Astrocyte (in vitro differentiated cells and primary cell): ENCODE measurements at regions not wholly inside any gene's neighbourhood (a gene's known extent, or its start where the extent isn't known, plus 50 kb on each side); places are given as distances from the start of the nearest gene placed in this dataset.

Experiments used
- DNase-seq: peaks from one replicate; pipeline ENCODE4 v3.0.0-alpha.2; 2010; ENCODE audit warnings: low read depth
- FAIRE-seq: peaks from 2 replicates; lab custom pipeline; 2011; peaks lifted over from hg19 to GRCh38; lab: Jason Lieb, UNC
- H2AFZ ChIP-seq: 2 replicates; pipeline ENCODE4 v1.6.0; 2012; ENCODE audit warnings: low read depth, low read length, inconsistent platforms
- H3K27ac ChIP-seq: 2 replicates; pipeline ENCODE4 v1.5.1; 2011; ENCODE audit warnings: low read depth, low read length, inconsistent platforms
- H3K27me3 ChIP-seq: 2 replicates; pipeline ENCODE4 v1.6.0; 2011; ENCODE audit warnings: low read length, inconsistent platforms; ENCODE audit not compliant: insufficient read depth
- H3K36me3 ChIP-seq: 2 replicates; pipeline ENCODE4 v1.5.1; 2011; ENCODE audit warnings: low read length, inconsistent platforms; ENCODE audit not compliant: insufficient read depth
- H3K4me1 ChIP-seq: 2 replicates; pipeline ENCODE4 v1.5.1; 2011; ENCODE audit warnings: low read length, inconsistent platforms; ENCODE audit not compliant: insufficient read depth
- H3K4me2 ChIP-seq: 2 replicates; pipeline ENCODE4 v1.6.0; 2012; ENCODE audit warnings: low read length, inconsistent platforms
- H3K4me3 ChIP-seq: 2 replicates; pipeline ENCODE4 v1.5.1; 2011; ENCODE audit warnings: low read depth, mild to moderate bottlenecking, low read length, inconsistent platforms; ENCODE audit not compliant: insufficient read depth
- H3K79me2 ChIP-seq: 2 replicates; pipeline ENCODE4 v1.6.0; 2012; ENCODE audit warnings: mild to moderate bottlenecking, low read length, inconsistent platforms; ENCODE audit not compliant: insufficient read depth
- H3K9ac ChIP-seq: 2 replicates; pipeline ENCODE4 v1.6.0; 2012; ENCODE audit warnings: mild to moderate bottlenecking, low read length, inconsistent platforms
- H3K9me3 ChIP-seq: 2 replicates; pipeline ENCODE4 v1.5.1; 2012; ENCODE audit warnings: low read depth, mild to moderate bottlenecking, low read length, inconsistent platforms; ENCODE audit not compliant: insufficient read depth
- H4K20me1 ChIP-seq: 2 replicates; pipeline ENCODE4 v1.6.0; 2012; ENCODE audit warnings: low read length, inconsistent platforms; ENCODE audit not compliant: insufficient read depth
- H3K27ac Mint-ChIP-seq: one replicate; pipeline ENCODE4 v1.8.0; 2021; ENCODE audit warnings: mild to moderate bottlenecking, mixed read lengths; ENCODE audit not compliant: unreplicated experiment
- H3K27me3 Mint-ChIP-seq: one replicate; pipeline ENCODE4 v1.8.0; 2021; ENCODE audit warnings: low read depth, mixed read lengths; ENCODE audit not compliant: unreplicated experiment
- H3K36me3 Mint-ChIP-seq: one replicate; pipeline ENCODE4 v1.8.0; 2021; ENCODE audit warnings: low read depth, mixed read lengths; ENCODE audit not compliant: unreplicated experiment
- H3K4me1 Mint-ChIP-seq: one replicate; pipeline ENCODE4 v1.8.0; 2021; ENCODE audit warnings: low read depth, mixed read lengths; ENCODE audit not compliant: unreplicated experiment
- H3K4me3 Mint-ChIP-seq: one replicate; pipeline ENCODE4 v1.8.0; 2021; ENCODE audit warnings: mild to moderate bottlenecking, moderate library complexity, mixed read lengths; ENCODE audit not compliant: unreplicated experiment
- H3K9me3 Mint-ChIP-seq: one replicate; pipeline ENCODE4 v1.8.0; 2021; ENCODE audit warnings: mild to moderate bottlenecking, mixed read lengths; ENCODE audit not compliant: unreplicated experiment
- EZH2 ChIP-seq: IDR thresholded peaks from 2 replicates; pipeline ENCODE4 v1.6.1; 2012; ENCODE audit warnings: mild to moderate bottlenecking, low read length, inconsistent platforms; ENCODE audit not compliant: insufficient read depth
- TF ChIP-seq, protein P1 (sequence below): IDR thresholded peaks from 2 replicates; pipeline ENCODE4 v1.5.1; 2011; ENCODE audit warnings: low read depth, mild to moderate bottlenecking, inconsistent platforms, low read length, moderate library complexity; ENCODE audit not compliant: insufficient read depth

DNA sequence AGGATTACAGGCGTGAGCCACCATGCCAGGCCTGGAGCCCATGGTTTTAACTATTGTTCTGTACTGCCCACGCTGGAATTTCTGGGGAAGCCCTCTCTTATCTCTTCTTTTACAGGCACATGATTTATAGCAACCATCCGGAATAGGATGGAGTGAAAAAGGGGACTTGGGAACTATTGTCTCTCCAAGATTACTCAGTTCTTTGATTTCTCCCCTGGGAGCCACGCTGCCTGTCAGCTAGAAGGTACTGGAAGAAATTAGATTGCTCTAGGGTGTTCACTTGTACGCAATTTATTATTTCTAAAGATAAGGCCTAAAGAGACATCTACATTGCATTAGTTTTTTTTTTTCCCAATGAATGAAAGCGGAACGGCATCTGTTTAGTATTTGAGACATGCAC is 65.6 kb upstream of the PTPRJ start:
- peaks cover 20% of the 10 kb centered on the region for H3K4me1 Mint-ChIP-seq
- no peaks in the 10 kb centered on the region for H3K27me3 ChIP-seq
- no peak for FAIRE-seq

DNA sequence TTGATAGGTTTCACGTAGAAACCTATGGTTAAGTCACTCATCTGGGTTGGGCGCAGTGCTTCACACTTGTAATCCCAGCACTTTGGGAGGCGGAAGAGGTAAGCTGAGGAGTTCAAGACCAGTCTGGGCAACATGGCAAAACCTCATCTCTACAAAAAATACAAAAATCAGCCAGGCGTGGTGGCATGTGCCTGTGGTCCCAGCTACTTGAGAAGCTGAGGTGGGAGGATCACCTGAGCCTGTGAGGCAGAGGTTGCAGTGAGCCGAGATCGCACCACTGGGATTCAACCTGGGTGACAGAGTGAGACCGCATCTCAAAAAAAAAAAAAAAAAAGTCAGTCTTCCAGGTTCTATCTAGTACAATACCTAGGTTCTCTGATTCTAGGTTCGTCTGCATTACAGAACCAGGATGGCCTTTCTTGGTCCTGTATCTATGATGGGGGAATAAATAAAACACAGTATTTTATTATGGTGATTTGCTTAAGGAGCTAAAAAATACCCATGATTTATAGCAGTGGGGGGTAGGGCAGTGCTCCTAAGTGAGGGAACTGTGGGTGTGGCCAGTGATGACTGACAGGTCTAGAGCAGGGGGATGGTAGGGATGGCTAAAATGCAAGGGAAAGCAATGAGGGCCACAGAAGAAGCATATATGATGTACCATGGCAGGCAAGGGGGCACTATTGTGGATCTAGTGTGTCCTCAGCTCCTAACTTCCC is 65.5 kb upstream of the NUP160 start:
- DNase-seq (no peak), FAIRE-seq (no peak)
- no peak overlapping the region for H3K4me3 Mint-ChIP-seq
- Histone ChIP-seq H2AFZ (no peak overlapping the region), H3K79me2 (no peaks in the 10 kb centered on the region), H3K4me3 (no peak overlapping the region), H3K4me2 (no peak overlapping the region), H3K36me3 (no peaks in the 10 kb centered on the region), H3K27me3 (no peaks in the 10 kb centered on the region), H3K4me1 (peaks cover 7% of the 10 kb centered on the region), H3K9ac (no peak overlapping the region), H3K9me3 (no peaks in the 10 kb centered on the region), H3K27ac (no peak overlapping the region), H4K20me1 (no peaks in the 10 kb centered on the region)
- H3K9me3 Mint-ChIP-seq, result no peaks in the 10 kb centered on the region
- no peaks in the 10 kb centered on the region for H3K27me3 Mint-ChIP-seq
- TF ChIP-seq EZH2, result no peak
- TF ChIP-seq, protein P1, sequence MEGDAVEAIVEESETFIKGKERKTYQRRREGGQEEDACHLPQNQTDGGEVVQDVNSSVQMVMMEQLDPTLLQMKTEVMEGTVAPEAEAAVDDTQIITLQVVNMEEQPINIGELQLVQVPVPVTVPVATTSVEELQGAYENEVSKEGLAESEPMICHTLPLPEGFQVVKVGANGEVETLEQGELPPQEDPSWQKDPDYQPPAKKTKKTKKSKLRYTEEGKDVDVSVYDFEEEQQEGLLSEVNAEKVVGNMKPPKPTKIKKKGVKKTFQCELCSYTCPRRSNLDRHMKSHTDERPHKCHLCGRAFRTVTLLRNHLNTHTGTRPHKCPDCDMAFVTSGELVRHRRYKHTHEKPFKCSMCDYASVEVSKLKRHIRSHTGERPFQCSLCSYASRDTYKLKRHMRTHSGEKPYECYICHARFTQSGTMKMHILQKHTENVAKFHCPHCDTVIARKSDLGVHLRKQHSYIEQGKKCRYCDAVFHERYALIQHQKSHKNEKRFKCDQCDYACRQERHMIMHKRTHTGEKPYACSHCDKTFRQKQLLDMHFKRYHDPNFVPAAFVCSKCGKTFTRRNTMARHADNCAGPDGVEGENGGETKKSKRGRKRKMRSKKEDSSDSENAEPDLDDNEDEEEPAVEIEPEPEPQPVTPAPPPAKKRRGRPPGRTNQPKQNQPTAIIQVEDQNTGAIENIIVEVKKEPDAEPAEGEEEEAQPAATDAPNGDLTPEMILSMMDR, result no peak
- no peak overlapping the region for H3K27ac Mint-ChIP-seq
- peaks cover 12% of the 10 kb centered on the region for H3K4me1 Mint-ChIP-seq
- no peaks in the 10 kb centered on the region for H3K36me3 Mint-ChIP-seq

More for the DNA sequence above, 65.6 kb upstream of the PTPRJ start:
- no peak overlapping the region for H3K4me3 ChIP-seq
- TF ChIP-seq EZH2, result no peak
- TF ChIP-seq, protein P1, result no peak
- Mint-ChIP-seq H3K9me3 (no peaks in the 10 kb centered on the region), H3K27me3 (no peaks in the 10 kb centered on the region), H3K36me3 (no peaks in the 10 kb centered on the region), H3K27ac (no peak overlapping the region), H3K4me3 (no peak overlapping the region)
- no peak overlapping the region for H3K9ac ChIP-seq
- no peak for DNase-seq
- no peaks in the 10 kb centered on the region for H3K79me2 ChIP-seq
- H4K20me1 ChIP-seq, result no peaks in the 10 kb centered on the region
- no peak overlapping the region for H3K27ac ChIP-seq
- no peaks in the 10 kb centered on the region for H3K36me3 ChIP-seq
- H3K4me2 ChIP-seq, result no peak overlapping the region
- no peaks in the 10 kb centered on the region for H3K9me3 ChIP-seq
- no peak overlapping the region for H2AFZ ChIP-seq
- peaks cover 15% of the 10 kb centered on the region for H3K4me1 ChIP-seq

DNA sequence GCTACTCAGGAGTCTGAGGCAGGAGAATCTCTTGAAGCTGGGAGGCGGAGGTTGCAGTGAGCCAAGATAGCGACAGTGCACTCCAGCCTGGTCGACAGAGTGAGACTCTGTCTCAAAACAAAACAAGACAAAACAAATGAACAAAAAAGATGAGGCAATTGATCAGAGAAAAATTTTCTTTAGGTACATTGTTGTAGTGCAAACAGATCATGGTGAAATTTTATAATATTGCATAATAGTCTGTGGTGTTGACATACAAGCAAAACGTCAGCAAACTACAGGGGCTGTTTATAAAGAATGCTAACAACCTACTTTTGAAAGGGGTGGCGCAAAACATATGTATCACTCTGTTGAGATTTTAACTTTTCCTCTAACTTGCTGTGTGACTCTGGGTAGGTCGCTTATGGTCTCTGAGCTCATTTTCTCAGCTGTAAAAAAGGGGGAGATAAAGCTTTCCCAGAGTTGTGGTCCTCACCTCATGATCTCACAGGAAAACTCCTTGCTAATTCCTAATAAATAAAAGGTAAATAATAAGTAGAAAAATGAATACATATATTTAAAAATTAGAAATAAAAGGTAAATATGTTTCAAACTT is 64.8 kb upstream of the NUP160 start:
- Histone ChIP-seq H3K4me3 (no peak overlapping the region), H3K27ac (no peak overlapping the region), H3K4me1 (peaks cover 1% of the 10 kb centered on the region), H3K36me3 (no peaks in the 10 kb centered on the region), H3K79me2 (no peaks in the 10 kb centered on the region), H2AFZ (no peak overlapping the region), H3K9me3 (no peaks in the 10 kb centered on the region), H4K20me1 (no peaks in the 10 kb centered on the region), H3K27me3 (no peaks in the 10 kb centered on the region), H3K4me2 (no peak overlapping the region), H3K9ac (no peak overlapping the region)
- H3K4me1 Mint-ChIP-seq, result peaks cover 5% of the 10 kb centered on the region
- FAIRE-seq, result no peak
- H3K27me3 Mint-ChIP-seq, result no peaks in the 10 kb centered on the region
- no peak for TF ChIP-seq EZH2
- TF ChIP-seq, protein P1, result no peak
- no peaks in the 10 kb centered on the region for H3K36me3 Mint-ChIP-seq
- no peak for DNase-seq
- no peak overlapping the region for H3K27ac Mint-ChIP-seq
- no peaks in the 10 kb centered on the region for H3K9me3 Mint-ChIP-seq
- H3K4me3 Mint-ChIP-seq, result no peak overlapping the region
